OCI-LY3 (cell line): ENCODE measurements at regions not wholly inside any gene's neighbourhood (a gene's known extent, or its start where the extent isn't known, plus 50 kb on each side); places are given as distances from the start of the nearest gene placed in this dataset.

ENCODE experiments used
- CTCF ChIP-seq: fragments of 200-600, 300-600 bp; sonication (generic); IDR thresholded peaks from 2 replicates; pipeline ENCODE4 v1.5.1; 2014; ENCODE audit warnings: antibody characterized with exemption, low read length, low read depth
- EZH2phosphoT487 ChIP-seq: fragments of 200-600 bp; shearing (Covaris generic); IDR thresholded peaks from 2 replicates; pipeline ENCODE4 v1.6.1; 2018; ENCODE audit warnings: antibody characterized with exemption, mixed run types, low read depth

- TF ChIP-seq CTCF (no peak), EZH2phosphoT487 (no peak)
These were observed 647.8 kb upstream of the LCORL start for GRCh38 chr4:18669390-18669789.
